ENCODE measurements at regions not wholly inside any gene's neighbourhood (a gene's known extent, or its start where the extent isn't known, plus 50 kb on each side); places are given as distances from the start of the nearest gene placed in this dataset.

DNA sequence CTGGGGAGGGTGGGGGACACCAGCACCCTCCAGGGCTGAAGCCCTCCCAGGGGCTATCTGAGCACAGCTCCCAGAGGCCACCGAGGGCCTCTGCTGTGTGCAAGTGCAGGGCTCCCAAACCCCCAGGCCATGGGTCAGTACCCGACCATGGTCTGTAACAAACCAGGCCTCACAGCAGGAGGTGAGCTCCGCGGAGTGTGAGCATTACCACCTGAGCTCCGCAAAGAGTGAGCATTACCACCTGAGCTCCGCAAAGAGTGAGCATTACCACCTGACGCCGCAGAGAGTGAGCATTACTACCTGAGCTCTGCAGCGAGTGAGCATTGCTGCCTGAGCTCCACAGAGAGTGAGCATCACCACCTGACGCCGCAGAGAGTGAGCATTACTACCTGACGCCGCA, 152.9 kb upstream of the IRX2 start:
- TF ChIP-seq POLR2AphosphoS5 (IDR thresholded peaks at IDR 0.05; ENCODE audit: low read depth, low read length) (no peak), REST (IDR thresholded peaks at IDR 0.05; ENCODE audit: insufficient read depth in 1 of 2, low read depth in 2 of 2, low read length in 1 of 2) (no peak)
- TF ChIP-seq, protein P1, sequence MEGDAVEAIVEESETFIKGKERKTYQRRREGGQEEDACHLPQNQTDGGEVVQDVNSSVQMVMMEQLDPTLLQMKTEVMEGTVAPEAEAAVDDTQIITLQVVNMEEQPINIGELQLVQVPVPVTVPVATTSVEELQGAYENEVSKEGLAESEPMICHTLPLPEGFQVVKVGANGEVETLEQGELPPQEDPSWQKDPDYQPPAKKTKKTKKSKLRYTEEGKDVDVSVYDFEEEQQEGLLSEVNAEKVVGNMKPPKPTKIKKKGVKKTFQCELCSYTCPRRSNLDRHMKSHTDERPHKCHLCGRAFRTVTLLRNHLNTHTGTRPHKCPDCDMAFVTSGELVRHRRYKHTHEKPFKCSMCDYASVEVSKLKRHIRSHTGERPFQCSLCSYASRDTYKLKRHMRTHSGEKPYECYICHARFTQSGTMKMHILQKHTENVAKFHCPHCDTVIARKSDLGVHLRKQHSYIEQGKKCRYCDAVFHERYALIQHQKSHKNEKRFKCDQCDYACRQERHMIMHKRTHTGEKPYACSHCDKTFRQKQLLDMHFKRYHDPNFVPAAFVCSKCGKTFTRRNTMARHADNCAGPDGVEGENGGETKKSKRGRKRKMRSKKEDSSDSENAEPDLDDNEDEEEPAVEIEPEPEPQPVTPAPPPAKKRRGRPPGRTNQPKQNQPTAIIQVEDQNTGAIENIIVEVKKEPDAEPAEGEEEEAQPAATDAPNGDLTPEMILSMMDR (IDR thresholded peaks at IDR 0.05): no peak

All from Panc1 (cell line).